Caco-2 (cell line): ENCODE measurements at regions not wholly inside any gene's neighbourhood (a gene's known extent, or its start where the extent isn't known, plus 50 kb on each side); places are given as distances from the start of the nearest gene placed in this dataset.

Source experiments
- BruUV-seq: library from RNA; stranded (reverse); fragments of 400-500 nt; replicated peaks from 2 replicates; lab custom pipeline; 2021; lab: Mats Ljungman, UMichigan
- CTCF ChIA-PET: fragments of 300-600 bp; sonication (Branson Sonifier 250); formaldehyde crosslinking; loops from one replicate; lab custom pipeline; 2022; ENCODE audit warnings: antibody characterized with exemption; lab: Charles Lee
- POLR2A ChIA-PET: fragments of 300-600 bp; sonication (Branson Sonifier 250); formaldehyde crosslinking; loops from one replicate; lab custom pipeline; 2022; ENCODE audit warnings: antibody characterized with exemption; lab: Charles Lee
- DNase-seq, 2 experiments: peaks; one replicate each; pipeline versions ENCODE4 v3.0.0 to v3.0.0-alpha.2; 2020 to 2022
- H3K27me3 ChIP-seq: replicated peaks from 2 replicates; pipeline ENCODE4 v1.6.0; 2011; ENCODE audit warnings: low read length; ENCODE audit not compliant: control insufficient read depth, insufficient read depth
- H3K36me3 ChIP-seq: 2 replicates; pipeline ENCODE4 v1.5.1; 2011; ENCODE audit warnings: low read length; ENCODE audit not compliant: control insufficient read depth, insufficient read depth
- H3K4me1 ChIP-seq: fragments of 250-450 bp; sonication (Bioruptor Pico); 2 replicates; pipeline ENCODE4 v1.5.1; 2020; ENCODE audit warnings: mild to moderate bottlenecking
- H3K4me3 ChIP-seq: 2 replicates; pipeline ENCODE4 v1.5.1; 2011; ENCODE audit warnings: low read depth, mild to moderate bottlenecking, control low read depth, low read length
- H3K9me3 ChIP-seq: fragments of 250-450 bp; sonication (Bioruptor Pico); 2 replicates; pipeline ENCODE4 v1.5.1; 2020; ENCODE audit warnings: mild to moderate bottlenecking, moderate library complexity
- H3K27ac Mint-ChIP-seq: one replicate; pipeline ENCODE4 v1.8.0; 2022; ENCODE audit warnings: mixed read lengths; ENCODE audit not compliant: unreplicated experiment
- H3K27me3 Mint-ChIP-seq: one replicate; pipeline ENCODE4 v1.8.0; 2022; ENCODE audit warnings: mixed read lengths; ENCODE audit not compliant: insufficient read depth, unreplicated experiment
- H3K36me3 Mint-ChIP-seq: one replicate; pipeline ENCODE4 v1.8.0; 2022; ENCODE audit warnings: mild to moderate bottlenecking, mixed read lengths; ENCODE audit not compliant: insufficient read depth, unreplicated experiment
- H3K4me1 Mint-ChIP-seq: one replicate; pipeline ENCODE4 v1.8.0; 2022; ENCODE audit warnings: low read depth, mixed read lengths; ENCODE audit not compliant: unreplicated experiment
- H3K4me3 Mint-ChIP-seq: one replicate; pipeline ENCODE4 v1.8.0; 2022; ENCODE audit warnings: mild to moderate bottlenecking, moderate library complexity, mixed read lengths; ENCODE audit not compliant: unreplicated experiment
- H3K9me3 Mint-ChIP-seq: one replicate; pipeline ENCODE4 v1.8.0; 2022; ENCODE audit warnings: mixed read lengths; ENCODE audit not compliant: unreplicated experiment
- CTCF ChIP-seq, 2 experiments: fragments of 200-600 bp in 1 of 2; IDR thresholded peaks; 1 replicate in 1 of 2; 2 replicates in 1 of 2; pipeline versions ENCODE4 v1.5.1 to v1.8.0; 2011 to 2022; ENCODE audit warnings: antibody characterized with exemption in 1 of 2, control low read depth in 1 of 2, inconsistent platforms in 1 of 2, low read depth in 1 of 2, low read length in 1 of 2, mild to moderate bottlenecking in 1 of 2, moderate library complexity in 1 of 2; ENCODE audit not compliant: insufficient read depth in 1 of 2, severe bottlenecking in 1 of 2, unreplicated experiment in 1 of 2
- intact Hi-C: fragments of 100-400 bp; cut with micrococcal nuclease; formaldehyde crosslinking; loops from one replicate; pipeline ENCODE4 v1.10.0; 2022; ENCODE audit not compliant: unreplicated experiment

GRCh38 chr15:29342201-29342600 is 72.6 kb upstream of the NSMCE3 start:
- CTCF ChIA-PET = no interaction called here
- no peak for TF ChIP-seq CTCF (IDR thresholded peaks at IDR 0.05; ENCODE audit: insufficient read depth in 1 of 2, low read depth in 1 of 2, low read length in 1 of 2, severe bottlenecking in 1 of 2, unreplicated experiment in 1 of 2)
- Histone ChIP-seq H3K4me1 (no peaks in the 10 kb centered on the region), H3K36me3 (no peaks in the 10 kb centered on the region), H3K9me3 (no peaks in the 10 kb centered on the region), H3K27me3 (no peaks in the 10 kb centered on the region), H3K4me3 (no peak overlapping the region)
- POLR2A ChIA-PET = no interaction called here
- peaks cover 11% of the 10 kb centered on the region for H3K27me3 Mint-ChIP-seq
- no peak for DNase-seq
- intact Hi-C loops = no loop called here
- no peaks in the 10 kb centered on the region for H3K36me3 Mint-ChIP-seq
- no peak overlapping the region for H3K27ac Mint-ChIP-seq
- H3K4me3 Mint-ChIP-seq = no peak overlapping the region
- no peaks in the 10 kb centered on the region for H3K4me1 Mint-ChIP-seq
- no TSS peak for BruUV-seq
- H3K9me3 Mint-ChIP-seq = no peaks in the 10 kb centered on the region

GRCh38 chr15:29337156-29337959 is 67.7 kb upstream of the NSMCE3 start:
- POLR2A ChIA-PET = interaction anchor here (0.6 kb wide), 1 partner anchor 72 kb away, joined by 6 read pairs; no protein-coding TSS in a partner anchor
- H3K27me3 ChIP-seq = no peaks in the 10 kb centered on the region

GRCh38 chr15:29334544-29334943 is 64.9 kb upstream of the NSMCE3 start:
- no peak for DNase-seq
- Histone ChIP-seq H3K27me3 (no peaks in the 10 kb centered on the region), H3K4me3 (no peak overlapping the region), H3K4me1 (no peaks in the 10 kb centered on the region), H3K9me3 (no peaks in the 10 kb centered on the region), H3K36me3 (no peaks in the 10 kb centered on the region)
- Mint-ChIP-seq H3K4me1 (no peaks in the 10 kb centered on the region), H3K27me3 (peaks cover 16% of the 10 kb centered on the region), H3K9me3 (no peaks in the 10 kb centered on the region), H3K27ac (no peak overlapping the region), H3K36me3 (no peaks in the 10 kb centered on the region), H3K4me3 (no peak overlapping the region)
- CTCF ChIA-PET = no interaction called here
- no TSS peak for BruUV-seq
- intact Hi-C loops = loop anchor here (5.0 kb wide), 1 partner anchor 52 kb away; no protein-coding TSS in a partner anchor
- POLR2A ChIA-PET = no interaction called here
- TF ChIP-seq CTCF (IDR thresholded peaks at IDR 0.05; ENCODE audit: insufficient read depth in 1 of 2, low read depth in 1 of 2, low read length in 1 of 2, severe bottlenecking in 1 of 2, unreplicated experiment in 1 of 2) = no peak

More at GRCh38 chr15:29337156-29337959, 67.7 kb upstream of the NSMCE3 start:
- Histone ChIP-seq H3K4me1 (no peaks in the 10 kb centered on the region), H3K9me3 (no peaks in the 10 kb centered on the region), H3K36me3 (no peaks in the 10 kb centered on the region), H3K4me3 (no peak overlapping the region)
- no peaks in the 10 kb centered on the region for H3K4me1 Mint-ChIP-seq
- TF ChIP-seq CTCF (IDR thresholded peaks at IDR 0.05; ENCODE audit: insufficient read depth in 1 of 2, low read depth in 1 of 2, low read length in 1 of 2, severe bottlenecking in 1 of 2, unreplicated experiment in 1 of 2) = no peak
- no peak overlapping the region for H3K27ac Mint-ChIP-seq
- CTCF ChIA-PET = interaction anchor here (0.5 kb wide), 1 partner anchor 495 kb away, joined by 5 read pairs; no protein-coding TSS in a partner anchor
- no peak overlapping the region for H3K4me3 Mint-ChIP-seq
- peaks cover 14% of the 10 kb centered on the region for H3K27me3 Mint-ChIP-seq
- intact Hi-C loops = no loop called here
- no peaks in the 10 kb centered on the region for H3K36me3 Mint-ChIP-seq
- H3K9me3 Mint-ChIP-seq = no peaks in the 10 kb centered on the region
- no peak for DNase-seq
- no TSS peak for BruUV-seq
